Dendritic cell treated with granulocyte-macrophage colony-stimulating factor and Interleukin-4, amounts not matched to agents 40 ng/mL and 50 ng/mL, for 4 days (primary cell): ENCODE measurements at regions not wholly inside any gene's neighbourhood (a gene's known extent, or its start where the extent isn't known, plus 50 kb on each side); places are given as distances from the start of the nearest gene placed in this dataset.
"Not testable (repeated sequence)": the region's sequence is repeated elsewhere in the genome, so short reads cannot be mapped to it uniquely, and the experiment has no call there.

Source experiments
- H3K27ac Mint-ChIP-seq: one replicate; pipeline ENCODE4 v1.8.0; 2022; ENCODE audit warnings: mild to moderate bottlenecking, mixed read lengths
- H3K27me3 Mint-ChIP-seq: one replicate; pipeline ENCODE4 v1.8.0; 2022; ENCODE audit warnings: mild to moderate bottlenecking, mixed read lengths
- H3K36me3 Mint-ChIP-seq: one replicate; pipeline ENCODE4 v1.8.0; 2022; ENCODE audit warnings: low read depth, mixed read lengths
- H3K4me1 Mint-ChIP-seq: one replicate; pipeline ENCODE4 v1.8.0; 2022; ENCODE audit warnings: low read depth, mixed read lengths
- H3K4me3 Mint-ChIP-seq: one replicate; pipeline ENCODE4 v1.8.0; 2022; ENCODE audit warnings: mild to moderate bottlenecking, moderate library complexity, mixed read lengths
- H3K9me3 Mint-ChIP-seq: one replicate; pipeline ENCODE4 v1.8.0; 2022; ENCODE audit warnings: mixed read lengths
- intact Hi-C: fragments of 100-400 bp; cut with micrococcal nuclease; formaldehyde crosslinking; loops from one replicate; pipeline ENCODE4 v1.15.0; 2022

DNA sequence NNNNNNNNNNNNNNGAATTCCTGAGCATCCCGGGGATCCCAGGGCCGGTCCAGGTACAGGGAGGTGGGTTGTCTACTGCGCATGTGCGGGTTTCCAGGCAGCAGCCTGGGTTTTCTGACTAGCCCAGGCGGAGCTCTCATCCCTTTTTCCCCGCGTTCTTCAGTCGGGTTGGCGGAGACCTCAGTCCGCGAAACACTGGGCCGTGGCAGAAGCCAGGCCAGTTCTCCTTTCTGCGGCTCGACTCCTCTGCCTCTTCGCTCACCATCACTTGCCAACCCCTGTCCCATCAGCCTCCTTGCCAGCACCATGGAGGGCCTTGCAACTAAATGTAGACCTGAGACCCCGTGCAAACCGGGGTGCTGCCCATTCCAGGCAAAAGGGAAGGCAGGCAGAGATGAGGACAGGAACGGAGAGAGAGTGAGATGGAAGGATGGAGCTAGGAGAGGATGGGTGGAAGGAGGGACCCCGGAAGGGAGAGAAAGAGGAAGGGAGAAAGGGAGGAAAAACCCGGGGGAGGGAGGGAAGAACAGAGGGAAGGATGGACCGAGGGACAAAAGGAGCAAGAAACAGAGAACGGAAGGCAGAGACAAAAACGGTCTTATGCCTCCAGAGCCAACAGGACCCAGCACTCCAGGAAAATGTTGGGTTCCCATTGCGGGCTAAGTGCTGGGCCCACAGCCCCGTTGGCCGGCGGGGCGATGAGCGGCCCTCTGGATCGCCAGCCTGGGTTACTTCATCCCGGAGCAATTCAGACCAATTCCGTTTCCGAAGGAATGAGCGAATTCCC lies 445.4 kb upstream of the DEFB115 start:
- no peaks in the 10 kb centered on the region for H3K9me3 Mint-ChIP-seq
- H3K4me1 Mint-ChIP-seq = no peaks in the 10 kb centered on the region
- H3K27ac Mint-ChIP-seq = no peak overlapping the region
- intact Hi-C loops = no loop called here
- H3K36me3 Mint-ChIP-seq = no peaks in the 10 kb centered on the region
- no peak overlapping the region for H3K4me3 Mint-ChIP-seq
- peaks cover 4% of the 10 kb centered on the region for H3K27me3 Mint-ChIP-seq

DNA sequence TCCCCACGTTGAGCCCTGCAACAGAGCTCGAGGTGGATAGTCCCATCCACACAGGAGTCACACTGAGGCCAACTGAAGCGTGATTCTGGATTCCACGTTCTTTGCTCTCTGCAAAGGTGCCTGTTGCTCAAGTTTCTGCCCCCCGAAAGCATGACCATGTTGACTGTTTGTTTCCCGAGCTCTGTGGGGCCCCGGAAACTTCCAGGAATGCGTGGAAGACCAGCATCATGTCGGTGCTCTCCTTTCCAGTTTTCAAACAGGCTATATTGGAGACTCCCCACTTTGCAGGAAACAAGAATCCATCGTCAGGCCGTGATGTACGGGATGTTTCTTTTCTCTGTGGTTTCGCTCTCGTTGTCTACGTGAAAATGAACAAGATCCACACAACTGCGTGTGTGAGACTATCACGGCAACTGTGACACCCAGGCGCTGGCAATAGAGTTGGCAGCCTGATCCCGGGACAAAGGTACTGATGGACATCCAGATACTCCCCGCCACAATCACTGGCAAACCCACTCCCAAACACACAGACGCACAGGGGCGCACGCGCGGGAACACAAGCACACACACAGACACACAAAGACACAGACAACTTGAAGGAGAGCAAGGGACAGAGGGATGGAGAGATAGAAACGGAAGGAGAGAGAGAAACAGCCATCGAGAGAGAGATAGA lies 444.6 kb upstream of the DEFB115 start:
- Mint-ChIP-seq H3K4me3 (no peak overlapping the region), H3K4me1 (no peaks in the 10 kb centered on the region), H3K9me3 (no peaks in the 10 kb centered on the region), H3K27ac (no peak overlapping the region), H3K36me3 (no peaks in the 10 kb centered on the region), H3K27me3 (peaks cover 4% of the 10 kb centered on the region)
- intact Hi-C loops = no loop called here

DNA sequence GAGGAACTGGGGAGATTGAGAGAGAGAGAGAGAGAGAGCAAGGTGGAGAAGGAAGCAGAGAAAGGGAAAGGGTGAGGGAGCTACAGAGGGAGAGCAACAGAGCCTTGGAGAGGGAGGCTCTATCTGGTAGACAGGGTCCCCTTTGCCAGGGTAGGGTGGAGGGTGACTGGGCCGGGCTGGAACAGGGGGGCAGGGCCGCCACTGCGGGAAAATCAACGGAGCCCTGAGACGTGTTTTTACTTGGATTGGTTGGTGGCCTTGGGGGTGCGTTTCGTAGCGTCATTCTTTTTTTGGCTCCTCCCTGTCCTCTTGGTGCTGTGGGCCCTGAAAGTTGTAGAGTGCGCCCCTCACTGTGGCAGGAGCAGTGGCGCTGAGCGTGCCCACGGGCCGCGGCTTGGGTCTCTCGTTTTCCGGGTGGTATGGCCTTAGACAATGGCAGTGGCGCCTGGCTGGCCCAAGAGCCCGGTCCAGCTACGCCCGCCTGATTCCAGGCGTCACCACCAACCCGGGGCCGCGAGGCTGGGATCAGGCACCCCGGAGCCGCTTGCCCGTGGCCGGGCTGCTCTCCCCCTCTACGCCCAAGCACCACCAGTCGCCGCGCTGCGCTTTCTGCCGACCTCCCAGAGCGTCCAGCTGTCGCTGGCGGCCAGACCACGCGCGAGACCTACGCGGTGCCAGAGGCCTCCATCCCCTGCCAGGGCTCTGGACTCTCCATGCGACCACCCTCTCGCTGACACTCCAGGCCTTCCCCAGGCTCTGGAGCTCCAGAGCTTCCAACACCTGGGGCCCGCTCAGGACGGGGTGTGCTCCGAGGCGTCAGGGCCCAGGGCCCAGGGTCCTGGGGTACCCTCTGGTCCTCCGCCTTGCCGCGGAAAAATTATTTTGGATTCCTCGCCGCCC lies 443.8 kb upstream of the DEFB115 start:
- H3K4me1 Mint-ChIP-seq, H3K36me3 Mint-ChIP-seq, H3K4me3 Mint-ChIP-seq, H3K27ac Mint-ChIP-seq, H3K27me3 Mint-ChIP-seq, H3K9me3 Mint-ChIP-seq, intact Hi-C loops: not testable (repeated sequence)

DNA sequence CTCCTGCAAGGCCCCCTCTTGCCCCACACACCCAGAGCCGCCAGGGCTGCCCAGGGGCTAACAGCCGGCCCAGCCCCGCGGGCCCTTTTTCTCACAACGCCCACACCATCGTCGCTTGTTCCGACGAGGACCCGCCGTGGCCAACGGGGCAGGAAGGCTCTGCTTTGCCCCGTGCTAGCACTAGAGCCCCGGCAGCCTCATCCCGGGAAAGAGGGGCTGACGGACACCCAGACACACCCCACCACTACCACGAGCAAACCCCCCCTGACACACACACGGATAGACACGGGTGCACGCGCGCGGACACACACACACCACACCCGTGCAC lies 443.2 kb upstream of the DEFB115 start:
- intact Hi-C loops, H3K4me3 Mint-ChIP-seq, H3K36me3 Mint-ChIP-seq, H3K27me3 Mint-ChIP-seq, H3K27ac Mint-ChIP-seq, H3K9me3 Mint-ChIP-seq, H3K4me1 Mint-ChIP-seq: not testable (repeated sequence)

DNA sequence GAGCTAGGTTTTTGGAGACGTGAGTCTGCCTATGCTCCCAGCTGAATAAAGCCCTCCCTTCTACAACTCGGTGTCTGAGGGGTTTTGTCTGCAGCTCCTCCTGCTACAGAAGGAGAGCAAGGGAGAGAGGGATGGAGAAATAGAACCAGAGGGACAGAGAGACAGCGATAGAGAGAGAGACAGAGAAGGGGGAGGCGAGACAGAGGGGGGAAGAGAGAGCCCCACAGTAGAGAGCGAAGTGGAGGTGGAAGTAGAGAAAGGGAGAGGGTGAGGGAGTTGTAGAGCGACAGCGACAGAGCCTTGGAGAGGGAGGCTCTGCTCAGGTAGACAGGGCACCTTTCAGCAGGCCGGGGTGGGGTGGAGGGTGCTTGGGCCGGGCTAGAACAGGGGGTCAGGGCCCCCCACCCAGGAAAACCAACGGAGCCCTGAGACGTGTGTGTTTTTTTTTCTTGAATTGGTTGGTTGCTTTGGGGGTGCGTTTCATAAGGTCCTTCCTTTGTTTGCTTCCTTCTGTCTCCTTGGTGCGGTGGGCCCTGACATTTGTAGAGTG lies 442.4 kb upstream of the DEFB115 start:
- H3K27ac Mint-ChIP-seq, H3K9me3 Mint-ChIP-seq, intact Hi-C loops: not testable (repeated sequence)

DNA sequence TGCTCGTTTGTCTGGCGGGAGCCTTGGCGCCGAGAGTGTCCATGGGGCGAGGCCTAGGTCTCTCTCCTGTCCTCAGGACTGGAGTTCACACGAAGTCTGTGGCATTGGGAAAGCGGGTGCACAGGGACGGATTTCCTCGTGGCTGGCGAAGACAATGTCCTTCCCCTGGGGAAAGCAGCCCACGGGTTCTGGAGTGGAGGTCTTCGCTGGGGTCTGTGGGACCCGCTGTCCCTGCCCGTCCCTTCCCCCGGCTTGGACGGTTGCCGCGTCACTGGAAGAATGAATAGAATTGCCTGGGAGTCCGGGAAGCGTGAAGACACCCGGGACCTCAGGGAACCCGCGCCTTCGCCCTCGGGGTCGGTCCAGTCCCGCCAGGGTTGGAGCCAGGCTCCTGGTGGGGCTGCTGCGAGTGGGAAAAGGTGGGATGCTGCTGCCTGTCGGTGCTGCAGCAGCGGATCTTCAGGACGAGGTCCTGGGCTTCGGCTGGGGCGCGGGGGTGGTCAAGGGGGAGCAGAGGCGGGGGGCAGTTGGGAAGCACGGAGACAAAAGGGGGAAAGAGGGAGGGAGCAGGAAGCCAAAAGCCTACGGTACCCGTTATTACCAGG lies 441.8 kb upstream of the DEFB115 start:
- H3K27me3 Mint-ChIP-seq = peaks cover 4% of the 10 kb centered on the region
- H3K4me3 Mint-ChIP-seq = no peak overlapping the region
- no peaks in the 10 kb centered on the region for H3K9me3 Mint-ChIP-seq
- H3K4me1 Mint-ChIP-seq = no peaks in the 10 kb centered on the region
- H3K36me3 Mint-ChIP-seq = no peaks in the 10 kb centered on the region
- intact Hi-C loops = no loop called here
- no peak overlapping the region for H3K27ac Mint-ChIP-seq

More for the DNA sequence above, 442.4 kb upstream of the DEFB115 start:
- H3K4me1 Mint-ChIP-seq, H3K27me3 Mint-ChIP-seq, H3K4me3 Mint-ChIP-seq, H3K36me3 Mint-ChIP-seq: not testable (repeated sequence)

DNA sequence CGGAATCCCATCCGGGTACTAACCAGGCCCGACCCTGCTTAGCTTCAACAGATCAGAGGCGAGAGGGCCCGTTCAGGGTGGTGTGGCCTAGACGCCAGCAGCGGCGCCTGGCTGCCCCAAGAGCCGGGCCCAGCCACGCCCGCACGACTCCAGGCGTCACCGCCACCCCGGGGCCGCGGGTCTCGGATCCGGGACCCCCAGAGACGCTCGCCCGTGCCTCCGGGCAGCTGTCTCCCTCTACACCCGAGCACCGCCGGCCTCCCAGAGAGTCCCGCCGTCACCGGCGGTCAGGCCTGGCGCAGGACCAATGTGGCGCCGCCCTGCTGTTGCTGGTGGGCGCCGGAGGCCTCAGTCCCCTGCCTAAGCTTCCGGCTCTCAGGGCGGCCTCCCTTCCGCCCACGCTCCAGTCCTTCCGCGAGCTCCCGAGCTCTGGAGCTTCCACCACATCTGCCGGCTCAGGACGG lies 441.2 kb upstream of the DEFB115 start:
- no peak overlapping the region for H3K4me3 Mint-ChIP-seq
- H3K27ac Mint-ChIP-seq = no peak overlapping the region
- intact Hi-C loops = no loop called here
- no peaks in the 10 kb centered on the region for H3K4me1 Mint-ChIP-seq
- no peaks in the 10 kb centered on the region for H3K36me3 Mint-ChIP-seq
- peaks cover 4% of the 10 kb centered on the region for H3K27me3 Mint-ChIP-seq
- H3K9me3 Mint-ChIP-seq = no peaks in the 10 kb centered on the region

DNA sequence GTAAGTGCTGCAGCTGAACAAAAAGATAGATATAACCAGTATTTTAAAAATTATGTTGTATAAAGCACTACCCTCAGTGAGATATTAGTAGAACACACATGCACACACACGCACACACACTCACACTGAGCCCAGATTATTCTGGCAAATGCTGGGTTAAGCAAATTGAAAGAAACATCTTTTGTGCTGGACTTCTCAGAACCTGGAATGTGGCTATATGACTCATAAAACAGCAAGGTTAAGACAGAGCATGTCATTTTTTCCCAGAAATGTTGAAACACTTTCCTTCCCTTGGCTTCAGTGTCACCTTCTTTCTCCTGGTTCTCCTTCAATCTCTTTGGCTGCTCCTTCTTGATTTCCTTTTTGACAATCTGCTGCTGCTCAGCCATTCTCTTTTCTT lies 435.8 kb upstream of the DEFB115 start:
- H3K27ac Mint-ChIP-seq, intact Hi-C loops, H3K27me3 Mint-ChIP-seq, H3K9me3 Mint-ChIP-seq, H3K4me1 Mint-ChIP-seq, H3K4me3 Mint-ChIP-seq, H3K36me3 Mint-ChIP-seq: not testable (repeated sequence)

DNA sequence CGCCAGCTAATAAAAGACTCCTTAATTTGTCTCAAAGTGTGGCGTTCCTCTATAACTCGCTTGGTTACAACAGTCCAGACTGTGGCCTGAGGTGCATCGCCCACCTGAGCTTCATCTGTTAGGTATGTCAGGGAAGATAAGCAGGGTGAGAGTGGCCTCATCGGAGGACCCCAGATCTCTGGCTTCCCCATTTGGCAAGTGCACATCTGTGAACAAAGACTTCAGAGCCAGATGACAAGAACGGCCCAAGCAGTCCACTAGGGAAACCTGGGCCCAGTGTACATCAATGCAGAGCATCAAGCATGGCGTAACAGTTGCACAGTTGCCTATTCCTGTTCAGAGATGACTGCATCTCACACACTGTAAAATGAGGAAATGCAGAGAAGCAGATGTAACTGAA lies 432.8 kb upstream of the DEFB115 start:
- H3K27ac Mint-ChIP-seq, H3K4me3 Mint-ChIP-seq: not testable (repeated sequence)

DNA sequence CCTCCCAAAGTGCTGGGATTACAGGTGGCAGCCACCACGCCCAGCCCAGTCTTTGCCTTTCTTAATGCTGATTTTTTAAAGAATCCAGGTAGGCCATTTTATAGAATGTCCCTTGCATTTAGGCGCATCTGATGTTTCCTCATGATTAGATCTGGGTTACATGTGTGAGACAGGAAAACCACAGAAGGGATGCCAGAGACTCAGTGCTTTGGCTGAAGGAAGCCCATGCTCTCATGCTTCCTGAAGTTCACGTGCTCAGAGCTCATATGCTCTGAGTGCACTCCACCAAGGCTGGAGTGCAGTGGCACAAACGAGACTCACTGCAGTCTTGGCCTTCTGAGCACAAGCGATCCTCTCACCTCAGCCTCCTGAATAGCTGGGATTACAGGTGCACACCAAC lies 411.5 kb upstream of the DEFB115 start:
- H3K4me1 Mint-ChIP-seq, H3K27ac Mint-ChIP-seq, H3K36me3 Mint-ChIP-seq, H3K4me3 Mint-ChIP-seq, intact Hi-C loops, H3K27me3 Mint-ChIP-seq: not testable (repeated sequence)
- H3K9me3 Mint-ChIP-seq = peaks cover 42% of the 10 kb centered on the region

More for the DNA sequence above, 432.8 kb upstream of the DEFB115 start:
- H3K36me3 Mint-ChIP-seq, H3K9me3 Mint-ChIP-seq, intact Hi-C loops, H3K27me3 Mint-ChIP-seq, H3K4me1 Mint-ChIP-seq: not testable (repeated sequence)

DNA sequence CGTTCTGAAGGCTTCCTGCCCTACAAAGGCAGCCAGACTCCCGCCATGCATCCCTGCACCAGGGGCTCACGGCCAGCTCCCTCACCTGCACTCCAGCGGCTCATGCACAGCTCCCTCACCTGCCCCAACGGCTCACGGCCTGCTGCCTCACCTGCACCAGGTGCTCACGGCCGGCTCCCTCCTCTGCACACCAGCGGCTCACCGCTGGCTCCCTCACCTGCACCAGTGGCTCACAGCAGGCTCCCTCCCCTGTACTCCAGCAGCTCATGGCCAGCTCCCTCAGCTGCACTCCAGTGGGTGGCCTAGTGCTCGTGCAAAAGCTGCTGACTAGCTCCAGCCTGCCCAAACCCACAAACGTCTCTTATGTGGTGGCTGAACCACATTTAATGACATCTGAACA lies 389.2 kb upstream of the DEFB115 start:
- H3K27ac Mint-ChIP-seq, H3K4me1 Mint-ChIP-seq, intact Hi-C loops, H3K4me3 Mint-ChIP-seq, H3K27me3 Mint-ChIP-seq, H3K36me3 Mint-ChIP-seq: not testable (repeated sequence)
- peaks cover 74% of the 10 kb centered on the region for H3K9me3 Mint-ChIP-seq

DNA sequence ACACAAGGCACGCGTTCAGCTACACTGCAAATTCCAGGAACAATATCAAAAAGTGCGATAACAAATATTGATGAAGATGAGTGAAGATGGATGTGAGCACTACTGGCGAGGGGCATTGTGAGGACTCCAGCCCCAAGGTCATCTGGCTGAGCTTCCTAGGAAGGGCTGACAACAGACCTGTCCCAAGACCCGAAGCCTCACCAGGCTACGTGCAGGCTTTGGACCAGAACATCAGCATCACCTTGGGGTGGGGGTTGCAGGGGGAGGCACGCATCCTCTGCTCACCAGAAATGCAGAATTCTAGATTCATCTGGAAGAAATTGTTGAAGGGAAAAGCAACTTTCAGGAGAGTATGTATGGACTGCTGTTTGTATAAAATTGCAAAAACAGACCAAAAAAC lies 386.3 kb upstream of the DEFB115 start:
- H3K27me3 Mint-ChIP-seq, H3K4me3 Mint-ChIP-seq, H3K4me1 Mint-ChIP-seq, H3K27ac Mint-ChIP-seq, intact Hi-C loops, H3K36me3 Mint-ChIP-seq: not testable (repeated sequence)
- H3K9me3 Mint-ChIP-seq = peaks cover 84% of the 10 kb centered on the region

DNA sequence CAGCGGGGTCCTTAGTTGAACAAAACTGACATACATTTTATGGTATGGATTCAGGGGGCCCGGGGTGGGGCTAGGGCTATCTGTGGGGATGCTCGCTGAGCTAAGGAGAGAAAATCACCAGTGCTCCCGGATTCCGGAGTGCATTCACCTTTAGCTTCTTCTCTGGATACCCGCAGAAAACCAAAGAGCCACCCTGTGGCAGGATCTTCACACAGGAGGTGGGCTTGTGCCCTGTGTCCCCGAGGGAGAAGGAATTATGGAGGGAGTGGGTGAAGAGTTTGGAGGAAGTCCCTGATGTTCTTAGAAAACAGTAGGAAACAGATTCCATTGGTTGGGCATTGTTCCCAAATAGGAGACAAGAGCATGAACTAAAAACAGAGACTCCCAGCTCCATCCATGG lies 385.2 kb upstream of the DEFB115 start:
- H3K27ac Mint-ChIP-seq, H3K36me3 Mint-ChIP-seq, H3K27me3 Mint-ChIP-seq, H3K4me1 Mint-ChIP-seq, intact Hi-C loops, H3K4me3 Mint-ChIP-seq: not testable (repeated sequence)
- H3K9me3 Mint-ChIP-seq = peaks cover 86% of the 10 kb centered on the region

DNA sequence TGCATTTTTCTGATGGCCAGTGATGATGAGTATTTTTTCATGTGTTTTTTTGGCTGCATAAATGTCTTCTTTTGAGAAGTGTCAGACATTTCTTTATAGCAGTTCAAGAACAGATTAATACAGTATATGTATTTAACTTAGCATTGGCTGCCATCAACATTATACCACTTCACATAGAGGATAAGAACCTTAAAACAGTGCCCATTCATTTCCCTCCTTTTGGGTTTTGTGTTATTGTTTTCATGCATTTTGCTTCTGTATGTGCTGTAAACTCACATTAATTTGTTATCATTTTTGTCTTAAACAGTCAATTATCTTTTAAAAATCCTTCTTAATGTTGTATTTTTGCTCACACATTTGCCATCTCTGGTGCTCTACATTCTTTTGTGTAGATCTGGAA lies 381.6 kb upstream of the DEFB115 start:
- H3K36me3 Mint-ChIP-seq, H3K27me3 Mint-ChIP-seq, H3K4me3 Mint-ChIP-seq, H3K27ac Mint-ChIP-seq, intact Hi-C loops, H3K4me1 Mint-ChIP-seq: not testable (repeated sequence)
- peaks cover 74% of the 10 kb centered on the region for H3K9me3 Mint-ChIP-seq
